CD4-positive, alpha-beta T cell (primary cell): ENCODE measurements at regions not wholly inside any gene's neighbourhood (a gene's known extent, or its start where the extent isn't known, plus 50 kb on each side); places are given as distances from the start of the nearest gene placed in this dataset.
"Not testable (repeated sequence)": the region's sequence is repeated elsewhere in the genome, so short reads cannot be mapped to it uniquely, and the experiment has no call there.

Experiments
- ATAC-seq: fragments of 200-7000 bp; cut with Tn5 transposase; one replicate; pipeline ENCODE4 v1.10.0; 2022; ENCODE audit warnings: mild to moderate bottlenecking; ENCODE audit not compliant: poor library complexity
- CTCF ChIA-PET: fragments of 350-600 bp; sonication (Branson Sonifier 250); formaldehyde crosslinking; loops from one replicate; lab custom pipeline; 2021; ENCODE audit warnings: antibody characterized with exemption, inconsistent platforms; lab: Charles Lee
- POLR2A ChIA-PET: fragments of 350-600 bp; sonication (Branson Sonifier 250); formaldehyde crosslinking; loops from one replicate; lab custom pipeline; 2021; ENCODE audit warnings: antibody characterized with exemption, inconsistent platforms; lab: Charles Lee
- DNase-seq, 14 experiments: peaks; one replicate each; pipeline ENCODE4 v3.0.0-alpha.2; 2013 to 2020; ENCODE audit warnings: mixed read lengths in 2 of 14
- H3K27ac ChIP-seq, 2 donors: one replicate each; pipeline versions ENCODE4 v1.5.1 to v1.7.0; 2013; ENCODE audit warnings: low read length in 2 of 2, low read depth in 1 of 2, mild to moderate bottlenecking in 1 of 2
- H3K27me3 ChIP-seq, 2 experiments: 1 replicate in 1 of 2; 2 replicates in 1 of 2; pipeline versions ENCODE4 v1.6.1 to v1.7.0; 2013; ENCODE audit warnings: low read length in 2 of 2, control low read depth in 1 of 2, mild to moderate bottlenecking in 1 of 2, moderate library complexity in 1 of 2; ENCODE audit not compliant: insufficient read depth in 2 of 2, control insufficient read depth in 1 of 2
- H3K36me3 ChIP-seq: one replicate; pipeline ENCODE4 v1.6.1; 2013; ENCODE audit warnings: low read length, control low read depth; ENCODE audit not compliant: insufficient read depth
- H3K4me1 ChIP-seq: one replicate; pipeline ENCODE4 v1.6.1; 2013; ENCODE audit warnings: low read length, control low read depth; ENCODE audit not compliant: insufficient read depth
- H3K4me3 ChIP-seq: one replicate; pipeline ENCODE4 v1.5.1; 2013; ENCODE audit warnings: mild to moderate bottlenecking, low read length, moderate library complexity
- H3K9me3 ChIP-seq, 2 experiments: 1 replicate in 1 of 2; 2 replicates in 1 of 2; pipeline versions ENCODE4 v1.6.1 to v1.7.0; 2013; ENCODE audit warnings: low read length in 2 of 2, mild to moderate bottlenecking in 2 of 2, control low read depth in 1 of 2, moderate library complexity in 1 of 2; ENCODE audit not compliant: control insufficient read depth in 1 of 2, insufficient read depth in 1 of 2
- H3K27ac Mint-ChIP-seq: one replicate; pipeline ENCODE4 v1.8.0; 2020; ENCODE audit warnings: mixed read lengths
- H3K27me3 Mint-ChIP-seq: one replicate; pipeline ENCODE4 v1.8.0; 2021; ENCODE audit warnings: mixed read lengths
- H3K36me3 Mint-ChIP-seq: one replicate; pipeline ENCODE4 v1.8.0; 2021; ENCODE audit warnings: low read depth, mixed read lengths
- H3K4me1 Mint-ChIP-seq: one replicate; pipeline ENCODE4 v1.8.0; 2021; ENCODE audit warnings: low read depth, mixed read lengths
- H3K4me3 Mint-ChIP-seq: one replicate; pipeline ENCODE4 v1.8.0; 2020; ENCODE audit warnings: mild to moderate bottlenecking, mixed read lengths
- H3K9me3 Mint-ChIP-seq: one replicate; pipeline ENCODE4 v1.8.0; 2020; ENCODE audit warnings: mixed read lengths
- CTCF ChIP-seq: fragments of 200-600 bp; IDR thresholded peaks from one replicate; pipeline ENCODE4 v1.8.0; 2022; ENCODE audit warnings: antibody characterized with exemption, mild to moderate bottlenecking
- intact Hi-C, 2 experiments: fragments of 100-400 bp; cut with DNase I in 1 of 2; cut with micrococcal nuclease in 1 of 2; formaldehyde crosslinking; loops; one replicate each; pipeline versions ENCODE4 v1.15.1 to v1.9.0; 2023 to 2025; cut with DNase I, micrococcal nuclease

GRCh38 chr12:38204831-38205230, 111.7 kb upstream of the ALG10B start:
- Mint-ChIP-seq H3K36me3 (no peaks in the 10 kb centered on the region), H3K4me3 (no peak overlapping the region), H3K9me3 (peaks cover 4% of the 10 kb centered on the region), H3K27ac (no peak overlapping the region), H3K27me3 (no peaks in the 10 kb centered on the region), H3K4me1 (no peaks in the 10 kb centered on the region)
- H3K9me3 ChIP-seq: peaks cover 0 to 36% of the 10 kb centered on the region in 2 experiments
- intact Hi-C loops: no loop called here
- no peak for ATAC-seq
- ChIA-PET CTCF (no interaction called here), POLR2A (no interaction called here)
- no peaks in the 10 kb centered on the region for H3K36me3 ChIP-seq
- H3K4me1 ChIP-seq: no peaks in the 10 kb centered on the region
- no peak for TF ChIP-seq CTCF
- no peak for DNase-seq
- no peak overlapping the region for H3K27ac ChIP-seq
- H3K4me3 ChIP-seq: no peak overlapping the region
- H3K27me3 ChIP-seq: no peaks in the 10 kb centered on the region

- H3K36me3 Mint-ChIP-seq: no peaks in the 10 kb centered on the region
These were observed 94.6 kb upstream of the ALG10B start for GRCh38 chr12:38222011-38222410.

GRCh38 chr12:38238328-38238727, 78.2 kb upstream of the ALG10B start:
- H3K4me3 ChIP-seq, H3K4me3 Mint-ChIP-seq, intact Hi-C loops, POLR2A ChIA-PET, H3K4me1 Mint-ChIP-seq, H3K4me1 ChIP-seq, CTCF ChIA-PET, H3K36me3 Mint-ChIP-seq, H3K9me3 ChIP-seq, ATAC-seq, DNase-seq, H3K27ac ChIP-seq, H3K27ac Mint-ChIP-seq, H3K36me3 ChIP-seq, H3K27me3 ChIP-seq, H3K27me3 Mint-ChIP-seq: not testable (repeated sequence)
- peaks cover 11% of the 10 kb centered on the region for H3K9me3 Mint-ChIP-seq

More at GRCh38 chr12:38222011-38222410, 94.6 kb upstream of the ALG10B start:
- Mint-ChIP-seq H3K4me3 (no peak overlapping the region), H3K27ac (no peak overlapping the region), H3K9me3 (peaks cover 4% of the 10 kb centered on the region), H3K4me1 (no peaks in the 10 kb centered on the region), H3K27me3 (no peaks in the 10 kb centered on the region)
- POLR2A ChIA-PET: no interaction called here
- no peaks in the 10 kb centered on the region for H3K4me1 ChIP-seq
- H3K4me3 ChIP-seq: no peak overlapping the region
- CTCF ChIA-PET: interaction anchor here (1.4 kb wide), 1 partner anchor 12 kb away, joined by 3 read pairs; no protein-coding TSS in a partner anchor
- H3K27me3 ChIP-seq: no peaks in the 10 kb centered on the region
- no peak overlapping the region for H3K27ac ChIP-seq
- TF ChIP-seq CTCF: no peak
- no peaks in the 10 kb centered on the region for H3K9me3 ChIP-seq
- H3K36me3 ChIP-seq: no peaks in the 10 kb centered on the region
- intact Hi-C loops: no loop called here
- DNase-seq (no peak), ATAC-seq (no peak)

GRCh38 chr12:38253778-38254177, 62.8 kb upstream of the ALG10B start:
- DNase-seq (no peak), ATAC-seq (no peak)
- TF ChIP-seq CTCF: no peak
- no peaks in the 10 kb centered on the region for H3K9me3 ChIP-seq
- Mint-ChIP-seq H3K27ac (no peak overlapping the region), H3K27me3 (no peaks in the 10 kb centered on the region), H3K9me3 (peaks cover 8% of the 10 kb centered on the region), H3K4me1 (no peaks in the 10 kb centered on the region), H3K36me3 (no peaks in the 10 kb centered on the region), H3K4me3 (no peak overlapping the region)
- H3K4me3 ChIP-seq: no peak overlapping the region
- intact Hi-C loops: no loop called here
- no peaks in the 10 kb centered on the region for H3K4me1 ChIP-seq
- H3K27ac ChIP-seq: no peak overlapping the region
- H3K27me3 ChIP-seq: no peaks in the 10 kb centered on the region
- H3K36me3 ChIP-seq: no peaks in the 10 kb centered on the region
- POLR2A ChIA-PET: no interaction called here
- CTCF ChIA-PET: interaction anchor here (0.8 kb wide), 1 partner anchor 8 kb away, joined by 4 read pairs; no protein-coding TSS in a partner anchor
